GM19328 (cell line): ENCODE measurements at regions not wholly inside any gene's neighbourhood (a gene's known extent, or its start where the extent isn't known, plus 50 kb on each side); places are given as distances from the start of the nearest gene placed in this dataset.
"Not testable (repeated sequence)": the region's sequence is repeated elsewhere in the genome, so short reads cannot be mapped to it uniquely, and the experiment has no call there.

ENCODE experiments used
- ATAC-seq: cut with Tn5 transposase; IDR thresholded peaks from one replicate; pipeline ENCODE4 v1.9.1; 2021; ENCODE audit warnings: mild to moderate bottlenecking, moderate library complexity; ENCODE audit not compliant: unreplicated experiment

- ATAC-seq, result no peak
Measured at GRCh38 chr2:59850554-59850953, 702.9 kb downstream of the BCL11A start.

GRCh38 chr2:59833941-59834340, 719.5 kb downstream of the BCL11A start:
- ATAC-seq, result no peak

GRCh38 chr2:59830601-59831000, 722.9 kb downstream of the BCL11A start:
- ATAC-seq, result no peak

DNA sequence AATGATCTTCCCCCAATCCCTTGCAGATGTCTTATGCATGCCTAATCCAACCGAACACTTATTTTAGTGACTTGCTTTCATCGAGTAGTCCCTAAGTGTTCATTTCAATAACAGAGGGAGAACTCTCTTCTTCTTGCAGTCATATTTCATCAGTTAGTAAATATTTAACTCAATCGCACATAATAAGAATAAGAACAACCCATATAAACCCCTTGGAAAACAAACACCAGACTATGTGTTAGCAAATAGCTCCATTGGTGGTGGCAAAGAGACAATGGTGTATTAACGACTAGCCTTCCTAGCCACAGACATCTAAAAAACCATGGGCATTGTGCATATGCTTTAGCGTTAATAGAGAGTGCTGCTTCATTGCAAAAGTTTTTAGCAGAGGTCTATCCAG, 725.8 kb downstream of the BCL11A start:
- ATAC-seq, result no peak

DNA sequence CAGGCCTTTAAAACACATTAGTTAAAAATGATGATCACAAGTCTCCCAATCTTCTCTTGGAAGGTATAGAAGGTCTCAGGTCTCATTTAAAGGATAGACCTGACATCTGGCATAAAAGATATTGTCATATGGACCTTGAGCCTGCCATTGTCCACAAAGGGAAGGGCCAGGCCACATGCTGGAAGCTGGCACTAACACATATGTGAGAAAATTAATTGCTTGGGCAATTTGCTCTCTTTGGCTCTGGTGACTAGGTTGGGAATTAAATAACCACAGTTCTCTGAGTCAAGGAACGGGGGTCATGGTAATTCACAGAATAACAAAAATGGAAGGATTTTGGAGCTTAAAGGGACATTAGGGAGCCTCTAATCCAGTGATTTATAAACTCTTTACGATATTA, 727.3 kb downstream of the BCL11A start:
- ATAC-seq, result no peak

DNA sequence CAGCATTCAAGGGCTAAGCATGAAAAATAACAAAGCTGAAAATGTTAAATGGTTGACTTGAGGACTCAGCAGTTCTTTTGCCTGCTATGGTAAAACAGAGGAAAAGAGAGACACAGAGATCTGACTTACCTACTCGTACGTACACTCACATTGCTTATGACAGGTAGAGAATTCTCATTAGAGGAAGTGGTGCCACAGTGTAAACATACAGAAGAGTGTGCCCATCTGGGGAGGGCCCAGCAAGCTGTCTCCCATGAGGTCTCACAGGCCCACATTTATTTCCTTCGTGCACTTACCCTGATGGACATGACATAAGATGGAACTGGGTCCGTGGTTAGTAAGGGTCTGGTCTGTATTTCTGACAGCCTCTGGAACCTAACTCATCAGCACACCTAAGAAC, 729.1 kb downstream of the BCL11A start:
- no peak for ATAC-seq

DNA sequence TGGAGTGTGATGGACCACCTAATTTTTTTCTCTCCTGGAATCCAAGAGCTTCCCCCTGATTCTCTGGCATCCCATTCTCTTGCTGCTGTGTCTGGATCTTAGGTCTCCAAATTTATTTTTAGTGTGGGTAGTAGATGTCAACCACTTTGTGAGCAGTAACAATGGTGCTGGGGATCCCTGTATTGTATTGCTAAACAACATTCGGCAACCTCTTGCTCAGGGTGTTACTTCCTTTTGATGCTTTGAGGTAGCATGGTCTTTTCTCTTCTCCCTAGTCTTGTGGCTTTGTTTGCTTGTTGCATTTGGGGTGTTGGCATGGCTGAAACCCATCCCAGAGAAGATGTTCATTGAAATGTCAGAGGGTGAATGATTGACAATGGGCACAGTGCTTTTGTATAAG, 737.4 kb downstream of the BCL11A start:
- ATAC-seq, result no peak

DNA sequence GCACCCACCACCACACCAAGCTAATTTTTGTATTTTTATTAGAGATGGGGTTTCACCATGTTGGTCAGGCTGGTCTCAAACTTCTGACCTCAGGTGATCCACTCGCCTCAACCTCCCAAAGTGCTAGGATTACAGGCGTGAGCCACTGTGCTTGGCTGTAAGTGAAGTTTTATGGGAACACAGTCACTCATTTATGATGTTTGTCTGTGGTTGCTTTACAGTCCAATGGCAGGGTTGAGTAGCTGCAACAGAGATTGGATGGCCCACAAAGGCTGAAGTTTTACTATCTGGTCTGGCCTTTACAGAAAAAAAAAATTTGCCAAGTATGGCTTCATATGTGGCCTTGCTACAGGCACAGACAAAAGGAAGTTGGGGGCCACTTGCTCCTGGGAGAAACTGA, 743.2 kb downstream of the BCL11A start:
- ATAC-seq, result not testable (repeated sequence)

DNA sequence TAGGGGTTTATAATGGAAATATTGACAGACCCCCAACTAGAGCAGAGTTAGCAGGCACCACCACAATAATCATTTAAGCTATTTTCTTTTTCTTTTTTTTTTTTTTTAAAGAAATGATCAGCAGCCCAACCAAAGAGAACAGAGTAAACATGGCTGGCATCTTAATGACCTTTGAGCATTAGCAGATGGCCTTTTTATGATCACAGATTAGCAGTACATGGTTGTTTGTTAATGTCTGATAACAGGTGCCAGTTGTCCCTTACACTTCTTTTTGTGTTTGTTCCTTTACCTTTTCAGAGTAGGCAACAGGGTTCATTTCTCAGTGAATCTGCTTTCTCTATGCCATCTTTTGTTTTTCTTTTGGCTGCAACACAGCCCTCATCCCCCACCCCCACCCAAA, 747.0 kb downstream of the BCL11A start:
- no peak for ATAC-seq

GRCh38 chr2:59804732-59805131, 748.7 kb downstream of the BCL11A start:
- ATAC-seq, result no peak

- no peak for ATAC-seq
Measured at GRCh38 chr2:59803586-59803985, 749.9 kb downstream of the BCL11A start.

DNA sequence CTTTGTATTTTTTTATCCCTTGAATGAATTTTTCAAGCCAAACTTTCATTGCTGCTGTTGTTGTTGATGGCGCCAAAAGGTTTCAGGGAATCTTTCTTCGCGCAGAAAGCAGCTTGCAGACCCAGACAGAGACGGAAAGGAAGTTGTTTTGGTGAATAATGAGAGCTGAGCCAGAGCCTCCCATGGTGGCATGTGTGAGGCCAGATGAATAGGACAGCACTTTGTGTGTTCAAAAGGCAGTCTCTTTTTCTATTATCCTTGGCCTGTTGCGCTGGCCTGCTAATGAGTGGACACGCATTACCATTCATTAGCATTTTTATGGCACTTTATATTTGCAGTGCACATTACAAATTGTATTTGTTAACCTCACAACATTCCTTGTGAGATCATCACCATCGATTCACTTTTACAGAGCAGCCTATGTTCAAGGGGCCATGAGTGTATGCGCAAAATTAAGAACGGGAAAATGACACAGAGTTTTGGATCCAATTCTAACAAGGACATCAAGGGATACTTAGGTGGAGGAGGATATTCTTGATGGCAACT, 754.7 kb downstream of the BCL11A start:
- no peak for ATAC-seq

DNA sequence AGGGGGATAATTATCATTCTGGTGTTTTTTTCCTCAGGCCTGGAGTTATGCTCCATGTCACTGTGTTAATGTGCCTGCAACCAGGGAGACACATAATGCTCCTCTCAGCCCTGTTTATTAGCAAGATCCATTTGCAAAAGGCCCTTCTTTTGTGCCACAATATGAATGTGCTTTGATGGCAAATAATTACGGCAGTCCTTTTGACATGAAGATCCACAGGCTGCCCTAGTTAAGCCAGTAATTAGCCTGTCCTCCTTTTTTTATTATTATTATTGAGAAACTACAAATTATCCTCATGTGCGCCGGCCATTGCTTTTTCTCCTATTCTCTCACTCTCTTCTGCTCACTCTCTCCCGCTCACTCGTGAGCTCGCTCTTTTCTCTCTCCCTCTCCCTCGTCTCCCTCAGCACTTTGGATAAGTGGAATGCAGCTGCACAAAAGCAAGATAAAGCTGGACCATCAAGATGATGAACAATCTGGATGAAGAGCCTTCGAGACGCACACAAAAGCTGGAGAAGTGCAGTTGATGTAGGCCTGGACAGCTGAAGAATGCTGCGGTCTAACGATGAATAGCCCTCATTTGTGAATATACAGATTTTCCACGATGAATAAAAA, 762.3 kb downstream of the BCL11A start:
- no peak for ATAC-seq

GRCh38 chr2:59790186-59791003, 763.1 kb downstream of the BCL11A start:
- no peak for ATAC-seq

DNA sequence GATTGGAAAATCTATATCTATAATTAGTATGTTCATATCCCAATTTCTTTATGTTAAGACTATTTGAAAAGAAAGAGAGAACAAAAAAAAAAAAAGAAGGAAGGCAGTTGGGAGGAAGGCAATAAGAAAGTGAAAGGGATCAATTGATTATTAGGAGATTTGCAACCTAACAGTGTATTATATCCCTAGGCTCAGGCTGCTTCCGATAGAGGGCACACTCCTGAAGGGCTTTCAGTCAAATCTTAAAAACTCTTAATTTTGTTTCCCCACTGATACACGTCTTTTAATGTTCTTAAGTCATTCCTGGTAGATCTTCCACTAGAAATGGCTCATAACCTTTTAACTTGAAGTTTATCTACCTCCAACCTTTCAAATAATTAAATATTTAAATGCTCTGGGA, 763.9 kb downstream of the BCL11A start:
- no peak for ATAC-seq

DNA sequence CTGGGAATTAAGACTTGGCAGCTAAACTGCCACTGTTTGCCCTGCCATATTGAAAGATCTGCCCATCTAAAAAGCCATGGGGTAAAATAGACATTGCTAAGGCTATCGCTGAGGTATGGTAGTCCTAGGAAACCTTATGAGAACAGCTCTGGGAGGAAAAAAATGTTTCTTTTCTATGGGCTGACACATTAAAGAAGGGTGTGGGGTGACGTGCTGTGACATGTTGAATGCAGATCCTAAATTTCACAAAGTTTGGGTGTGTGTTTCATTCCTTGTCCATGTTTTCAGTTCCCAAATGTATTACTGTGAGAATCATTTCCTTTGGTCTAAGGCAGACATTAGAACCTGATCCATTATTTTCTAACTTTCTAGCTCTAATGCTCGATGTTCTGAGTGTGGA, 766.4 kb downstream of the BCL11A start:
- no peak for ATAC-seq

- no peak for ATAC-seq
Measured at GRCh38 chr2:59786684-59787083, 766.8 kb downstream of the BCL11A start.

- ATAC-seq, result no peak
Measured at GRCh38 chr2:59779571-59779970, 773.9 kb downstream of the BCL11A start.

- no peak for ATAC-seq
Measured at GRCh38 chr2:59777120-59777519, 776.3 kb downstream of the BCL11A start.

- ATAC-seq, result no peak
Measured at GRCh38 chr2:59776726-59777008, 776.8 kb downstream of the BCL11A start.

DNA sequence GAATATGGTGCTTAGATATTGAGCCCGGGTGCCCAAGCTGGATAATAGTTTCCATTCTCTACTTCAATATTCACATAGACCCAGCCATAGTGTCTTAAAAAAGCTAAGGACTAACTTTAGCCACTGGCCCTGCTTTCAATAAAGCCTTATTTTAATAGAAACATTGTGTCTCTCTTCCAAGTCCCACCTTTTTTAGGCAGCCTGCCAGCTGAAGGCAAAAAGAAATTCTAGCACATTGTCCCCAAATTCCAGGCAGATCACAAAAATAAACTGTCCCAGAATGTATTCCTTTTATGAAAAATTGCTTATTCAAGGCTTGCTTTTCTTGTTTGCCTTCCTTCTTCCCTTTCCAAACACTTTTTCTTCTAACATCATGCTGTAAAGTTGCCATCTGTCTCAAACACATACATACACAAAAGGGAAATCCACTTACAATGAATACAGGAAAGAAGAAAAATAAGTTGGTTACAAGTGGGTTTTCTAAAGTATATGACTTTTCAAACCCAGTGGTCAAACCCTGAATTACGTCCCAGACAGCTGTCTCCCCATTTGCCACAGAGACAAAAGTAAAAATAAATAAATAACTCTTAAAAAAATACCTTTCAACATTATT, 778.5 kb downstream of the BCL11A start:
- no peak for ATAC-seq

DNA sequence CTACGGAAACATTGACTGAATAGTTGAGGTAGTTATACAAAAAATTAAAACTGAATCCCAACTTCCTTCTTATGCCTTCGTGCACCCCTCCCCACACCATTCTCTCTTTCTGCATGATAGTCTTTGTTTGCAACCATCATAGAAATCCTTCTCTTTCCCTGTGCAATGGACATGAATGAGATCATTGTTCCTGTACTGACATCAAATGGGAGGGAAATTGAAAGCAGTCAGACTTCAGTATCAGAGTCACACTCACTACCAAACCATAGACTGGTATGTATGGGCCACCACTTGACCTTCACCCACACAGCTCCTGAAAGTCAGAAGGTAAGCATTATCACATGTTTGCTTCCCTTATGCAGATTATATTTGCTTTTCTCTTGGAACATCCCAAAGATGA, 782.8 kb downstream of the BCL11A start:
- ATAC-seq, result no peak
